Panc1 (cell line): ENCODE measurements at regions not wholly inside any gene's neighbourhood (a gene's known extent, or its start where the extent isn't known, plus 50 kb on each side); places are given as distances from the start of the nearest gene placed in this dataset.

Experiments
- ATAC-seq: fragments of 200-7000 bp; cut with Tn5 transposase; 2 replicates; pipeline ENCODE4 v1.9.1; 2020; ENCODE audit warnings: mild to moderate bottlenecking, moderate library complexity
- BruUV-seq: library from RNA; stranded (reverse); fragments of 400-500 nt; replicated peaks from 2 replicates; lab custom pipeline; 2021; lab: Mats Ljungman, UMichigan
- CTCF ChIA-PET: fragments of 300-600 bp; sonication (Branson Sonifier 250); formaldehyde crosslinking; loops from one replicate; lab custom pipeline; 2022; ENCODE audit warnings: antibody characterized with exemption; lab: Charles Lee
- POLR2A ChIA-PET: fragments of 300-600 bp; sonication (Branson Sonifier 250); formaldehyde crosslinking; loops from one replicate; lab custom pipeline; 2022; ENCODE audit warnings: antibody characterized with exemption; lab: Charles Lee
- DNase-seq: peaks from one replicate; pipeline ENCODE4 v3.0.0-alpha.2; 2010; ENCODE audit warnings: low read depth, low spot score
- H3K27ac ChIP-seq: 2 replicates; pipeline ENCODE4 v1.5.1; 2011; ENCODE audit warnings: mild to moderate bottlenecking, low read length, inconsistent platforms
- H3K27me3 ChIP-seq: fragments of 200-500 bp; sonication (Bioruptor generic); 2 replicates; pipeline ENCODE4 v1.6.0; 2014; ENCODE audit warnings: low read length, inconsistent platforms; ENCODE audit not compliant: control insufficient read depth, insufficient read depth
- H3K36me3 ChIP-seq: fragments of 200-500 bp; sonication (Bioruptor generic); 2 replicates; pipeline ENCODE4 v1.5.1; 2014; ENCODE audit warnings: inconsistent platforms, mild to moderate bottlenecking, low read length, moderate library complexity; ENCODE audit not compliant: control insufficient read depth, insufficient read depth
- H3K4me1 ChIP-seq: 2 replicates; pipeline ENCODE4 v1.5.1; 2011; ENCODE audit warnings: inconsistent platforms, mild to moderate bottlenecking, low read length, moderate library complexity; ENCODE audit not compliant: control insufficient read depth, insufficient read depth
- H3K4me3 ChIP-seq, 2 experiments: 2 replicates each; pipeline ENCODE4 v1.5.1; 2011 to 2012; ENCODE audit warnings: low read depth in 2 of 2, low read length in 2 of 2, mild to moderate bottlenecking in 2 of 2, inconsistent platforms in 1 of 2, moderate library complexity in 1 of 2
- H3K9me3 ChIP-seq: fragments of 200-500 bp; sonication (Bioruptor generic); 2 replicates; pipeline ENCODE4 v1.5.1; 2014; ENCODE audit warnings: low read depth, mild to moderate bottlenecking, inconsistent platforms, low read length, moderate library complexity; ENCODE audit not compliant: control insufficient read depth, insufficient read depth
- POLR2AphosphoS5 ChIP-seq: IDR thresholded peaks from 2 replicates; pipeline ENCODE4 v1.6.1; 2012; ENCODE audit warnings: mild to moderate bottlenecking, low read depth, low read length, moderate library complexity
- SIN3A ChIP-seq: IDR thresholded peaks from 2 replicates; pipeline ENCODE4 v1.6.1; 2012; ENCODE audit warnings: low read depth, mild to moderate bottlenecking, low read length, moderate library complexity, borderline replicate concordance; ENCODE audit not compliant: insufficient read depth
- TCF7L2 ChIP-seq: IDR thresholded peaks from 2 replicates; pipeline ENCODE4 v1.6.1; 2011; ENCODE audit warnings: mild to moderate bottlenecking, low read depth, low read length, inconsistent platforms
- in situ Hi-C: cut with HindIII; loops from 2 replicates; pipeline ENCODE4 v1.10.0; 2016; ENCODE audit warnings: low sequenced_read_pairs, low pct_unique_long_range_greater_than_20kb
- intact Hi-C: fragments of 100-400 bp; cut with micrococcal nuclease; formaldehyde crosslinking; loops from one replicate; pipeline ENCODE4 v1.10.0; 2022; ENCODE audit not compliant: unreplicated experiment
- TF ChIP-seq, protein P1 (sequence below): fragments of 450-650 bp; IDR thresholded peaks from 2 replicates; pipeline ENCODE4 v1.5.1; 2017; ENCODE audit warnings: mild to moderate bottlenecking
- TF ChIP-seq, protein P2 (sequence below), 2 experiments: IDR thresholded peaks; 2 replicates each; pipeline ENCODE4 v1.6.1; 2011 to 2012; ENCODE audit warnings: low read depth in 2 of 2, control low read depth in 1 of 2, low read length in 1 of 2, mild to moderate bottlenecking in 1 of 2, moderate library complexity in 1 of 2; ENCODE audit not compliant: insufficient read depth in 1 of 2

- no peaks in the 10 kb centered on the region for H3K36me3 ChIP-seq
- intact Hi-C loops = no loop called here
- no peak for ATAC-seq
- no TSS peak for BruUV-seq
- peaks cover 3% of the 10 kb centered on the region; the same call in 1 of the 2 replicates for H3K27me3 ChIP-seq
- TF ChIP-seq, protein P1, sequence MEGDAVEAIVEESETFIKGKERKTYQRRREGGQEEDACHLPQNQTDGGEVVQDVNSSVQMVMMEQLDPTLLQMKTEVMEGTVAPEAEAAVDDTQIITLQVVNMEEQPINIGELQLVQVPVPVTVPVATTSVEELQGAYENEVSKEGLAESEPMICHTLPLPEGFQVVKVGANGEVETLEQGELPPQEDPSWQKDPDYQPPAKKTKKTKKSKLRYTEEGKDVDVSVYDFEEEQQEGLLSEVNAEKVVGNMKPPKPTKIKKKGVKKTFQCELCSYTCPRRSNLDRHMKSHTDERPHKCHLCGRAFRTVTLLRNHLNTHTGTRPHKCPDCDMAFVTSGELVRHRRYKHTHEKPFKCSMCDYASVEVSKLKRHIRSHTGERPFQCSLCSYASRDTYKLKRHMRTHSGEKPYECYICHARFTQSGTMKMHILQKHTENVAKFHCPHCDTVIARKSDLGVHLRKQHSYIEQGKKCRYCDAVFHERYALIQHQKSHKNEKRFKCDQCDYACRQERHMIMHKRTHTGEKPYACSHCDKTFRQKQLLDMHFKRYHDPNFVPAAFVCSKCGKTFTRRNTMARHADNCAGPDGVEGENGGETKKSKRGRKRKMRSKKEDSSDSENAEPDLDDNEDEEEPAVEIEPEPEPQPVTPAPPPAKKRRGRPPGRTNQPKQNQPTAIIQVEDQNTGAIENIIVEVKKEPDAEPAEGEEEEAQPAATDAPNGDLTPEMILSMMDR = no peak
- no peak for TF ChIP-seq SIN3A
- no peak for TF ChIP-seq POLR2AphosphoS5
- CTCF ChIA-PET = no interaction called here
- DNase-seq = no peak
- H3K9me3 ChIP-seq = no peaks in the 10 kb centered on the region; the same call in 1 of the 2 replicates
- POLR2A ChIA-PET = no interaction called here
- no peak overlapping the region for H3K4me3 ChIP-seq
- in situ Hi-C loops = no loop called here
- H3K4me1 ChIP-seq = no peaks in the 10 kb centered on the region
- H3K27ac ChIP-seq = no peak overlapping the region
These were observed 162.8 kb upstream of the ANKH start for GRCh38 chr5:15034379-15034778.

DNA sequence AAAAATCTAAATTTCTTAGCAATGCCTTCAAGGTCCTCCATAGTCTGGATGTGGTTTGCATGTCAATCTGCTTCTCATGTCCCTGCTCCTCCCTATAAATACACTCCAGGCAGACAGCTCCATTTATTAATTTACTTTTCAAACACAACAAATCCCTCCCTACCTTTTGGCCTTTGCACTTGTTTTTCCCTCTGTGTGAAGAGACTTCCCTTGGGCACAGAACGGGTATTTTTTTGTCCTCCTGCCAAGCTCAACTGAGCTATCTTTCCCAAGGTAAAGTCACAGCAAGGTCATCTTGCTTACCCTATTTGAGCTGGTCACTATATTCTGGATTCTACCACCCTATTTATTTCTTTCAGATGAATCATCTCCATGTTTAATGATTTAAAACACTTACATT lies 159.6 kb upstream of the ANKH start:
- DNase-seq (no peak), ATAC-seq (no peak)
- no peak for TF ChIP-seq SIN3A
- TF ChIP-seq, protein P1 = no peak
- no peak for TF ChIP-seq POLR2AphosphoS5
- no peak for TF ChIP-seq TCF7L2
- TF ChIP-seq, protein P2, sequence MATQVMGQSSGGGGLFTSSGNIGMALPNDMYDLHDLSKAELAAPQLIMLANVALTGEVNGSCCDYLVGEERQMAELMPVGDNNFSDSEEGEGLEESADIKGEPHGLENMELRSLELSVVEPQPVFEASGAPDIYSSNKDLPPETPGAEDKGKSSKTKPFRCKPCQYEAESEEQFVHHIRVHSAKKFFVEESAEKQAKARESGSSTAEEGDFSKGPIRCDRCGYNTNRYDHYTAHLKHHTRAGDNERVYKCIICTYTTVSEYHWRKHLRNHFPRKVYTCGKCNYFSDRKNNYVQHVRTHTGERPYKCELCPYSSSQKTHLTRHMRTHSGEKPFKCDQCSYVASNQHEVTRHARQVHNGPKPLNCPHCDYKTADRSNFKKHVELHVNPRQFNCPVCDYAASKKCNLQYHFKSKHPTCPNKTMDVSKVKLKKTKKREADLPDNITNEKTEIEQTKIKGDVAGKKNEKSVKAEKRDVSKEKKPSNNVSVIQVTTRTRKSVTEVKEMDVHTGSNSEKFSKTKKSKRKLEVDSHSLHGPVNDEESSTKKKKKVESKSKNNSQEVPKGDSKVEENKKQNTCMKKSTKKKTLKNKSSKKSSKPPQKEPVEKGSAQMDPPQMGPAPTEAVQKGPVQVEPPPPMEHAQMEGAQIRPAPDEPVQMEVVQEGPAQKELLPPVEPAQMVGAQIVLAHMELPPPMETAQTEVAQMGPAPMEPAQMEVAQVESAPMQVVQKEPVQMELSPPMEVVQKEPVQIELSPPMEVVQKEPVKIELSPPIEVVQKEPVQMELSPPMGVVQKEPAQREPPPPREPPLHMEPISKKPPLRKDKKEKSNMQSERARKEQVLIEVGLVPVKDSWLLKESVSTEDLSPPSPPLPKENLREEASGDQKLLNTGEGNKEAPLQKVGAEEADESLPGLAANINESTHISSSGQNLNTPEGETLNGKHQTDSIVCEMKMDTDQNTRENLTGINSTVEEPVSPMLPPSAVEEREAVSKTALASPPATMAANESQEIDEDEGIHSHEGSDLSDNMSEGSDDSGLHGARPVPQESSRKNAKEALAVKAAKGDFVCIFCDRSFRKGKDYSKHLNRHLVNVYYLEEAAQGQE (IDR thresholded peaks at IDR 0.05; ENCODE audit: insufficient read depth in 1 of 2, low read depth in 2 of 2, low read length in 1 of 2) = no peak
- Histone ChIP-seq H3K4me3 (no peak overlapping the region), H3K4me1 (no peaks in the 10 kb centered on the region), H3K27ac (no peak overlapping the region), H3K36me3 (no peaks in the 10 kb centered on the region), H3K27me3 (peaks cover 3% of the 10 kb centered on the region; the same call in 1 of the 2 replicates), H3K9me3 (no peaks in the 10 kb centered on the region)
- ChIA-PET CTCF (no interaction called here), POLR2A (no interaction called here)
- intact Hi-C loops = no loop called here
- no TSS peak for BruUV-seq
- in situ Hi-C loops = no loop called here
